Activated CD4-positive, alpha-beta T cell treated with anti-CD3 and anti-CD28 coated beads, Interleukin-2, Interleukin-6, amounts not matched to agents 100 ng/mL and 50 ng/mL, durations not matched to agents 16 hours and 8 hours (primary cell): ENCODE measurements at regions not wholly inside any gene's neighbourhood (a gene's known extent, or its start where the extent isn't known, plus 50 kb on each side); places are given as distances from the start of the nearest gene placed in this dataset.

Experiments
- DNase-seq: peaks from one replicate; pipeline ENCODE4 v3.0.0-alpha.2; 2020

GRCh38 chr17:72344613-72345012, 223.8 kb downstream of the SOX9 start:
- no peak for DNase-seq

- no peak for DNase-seq
Measured at GRCh38 chr17:72345088-72345487, 224.3 kb downstream of the SOX9 start.

GRCh38 chr17:72345536-72345935, 224.7 kb downstream of the SOX9 start:
- no peak for DNase-seq

- no peak for DNase-seq
Measured at GRCh38 chr17:72346306-72346705, 225.5 kb downstream of the SOX9 start.

GRCh38 chr17:72349011-72349410, 228.2 kb downstream of the SOX9 start:
- no peak for DNase-seq

- DNase-seq = no peak
Measured at GRCh38 chr17:72349491-72349995, 228.7 kb downstream of the SOX9 start.

GRCh38 chr17:72350073-72350472, 229.3 kb downstream of the SOX9 start:
- no peak for DNase-seq

- DNase-seq = no peak
Measured at GRCh38 chr17:72351365-72351764, 230.5 kb downstream of the SOX9 start.

GRCh38 chr17:72351884-72352346, 231.1 kb downstream of the SOX9 start:
- no peak for DNase-seq

- DNase-seq = no peak
Measured at GRCh38 chr17:72353502-72353901, 232.7 kb downstream of the SOX9 start.

GRCh38 chr17:72354071-72354470, 233.3 kb downstream of the SOX9 start:
- no peak for DNase-seq

- DNase-seq = no peak
Measured at GRCh38 chr17:72357764-72358365, 237.0 kb downstream of the SOX9 start.

GRCh38 chr17:72358465-72358864, 237.6 kb downstream of the SOX9 start:
- no peak for DNase-seq

GRCh38 chr17:72359274-72359673, 238.5 kb downstream of the SOX9 start:
- DNase-seq = no peak

GRCh38 chr17:72359811-72360210, 239.0 kb downstream of the SOX9 start:
- DNase-seq = no peak

GRCh38 chr17:72360386-72360940, 239.6 kb downstream of the SOX9 start:
- no peak for DNase-seq

- no peak for DNase-seq
Measured at GRCh38 chr17:72361892-72362291, 241.1 kb downstream of the SOX9 start.

- DNase-seq = no peak
Measured at GRCh38 chr17:72362376-72363088, 241.7 kb downstream of the SOX9 start.

- no peak for DNase-seq
Measured at GRCh38 chr17:72363089-72363610, 242.3 kb downstream of the SOX9 start.

- no peak for DNase-seq
Measured at GRCh38 chr17:72365857-72366414, 245.1 kb downstream of the SOX9 start.

GRCh38 chr17:72366626-72367025, 245.8 kb downstream of the SOX9 start:
- no peak for DNase-seq

GRCh38 chr17:72368191-72368590, 247.4 kb downstream of the SOX9 start:
- no peak for DNase-seq

GRCh38 chr17:72369366-72369765, 248.5 kb downstream of the SOX9 start:
- no peak for DNase-seq

GRCh38 chr17:72370819-72371218, 250.0 kb downstream of the SOX9 start:
- DNase-seq = no peak
